Neuronal stem cell (in vitro differentiated cells): ENCODE measurements at regions not wholly inside any gene's neighbourhood (a gene's known extent, or its start where the extent isn't known, plus 50 kb on each side); places are given as distances from the start of the nearest gene placed in this dataset.

Experiments used
- DNase-seq: peaks from one replicate; pipeline ENCODE4 v3.0.0-alpha.2; 2013; ENCODE audit warnings: low spot score
- H2AFZ ChIP-seq: one replicate; pipeline ENCODE4 v1.6.1; 2013; ENCODE audit warnings: mild to moderate bottlenecking, low read length, inconsistent platforms
- H2AK5ac ChIP-seq: 2 replicates; pipeline ENCODE4 v1.6.1; 2013; ENCODE audit warnings: low read depth, mild to moderate bottlenecking, inconsistent platforms, low read length, moderate library complexity, mixed read lengths
- H2BK120ac ChIP-seq: 2 replicates; pipeline ENCODE4 v1.6.1; 2013; ENCODE audit warnings: low read depth, mild to moderate bottlenecking, inconsistent platforms, low read length, moderate library complexity, mixed read lengths
- H2BK12ac ChIP-seq: one replicate; pipeline ENCODE4 v1.6.1; 2013; ENCODE audit warnings: low read length, inconsistent platforms
- H2BK15ac ChIP-seq: 2 replicates; pipeline ENCODE4 v1.6.1; 2013; ENCODE audit warnings: mild to moderate bottlenecking, low read length, inconsistent platforms, mixed read lengths
- H2BK5ac ChIP-seq: one replicate; pipeline ENCODE4 v1.6.1; 2013; ENCODE audit warnings: inconsistent platforms, mild to moderate bottlenecking, low read length, moderate library complexity
- H3K14ac ChIP-seq: one replicate; pipeline ENCODE4 v1.6.1; 2013; ENCODE audit warnings: low read length, inconsistent platforms
- H3K18ac ChIP-seq: 2 replicates; pipeline ENCODE4 v1.6.1; 2013; ENCODE audit warnings: low read length, inconsistent platforms
- H3K23ac ChIP-seq: 2 replicates; pipeline ENCODE4 v1.6.1; 2013; ENCODE audit warnings: low read depth, mild to moderate bottlenecking, mixed read lengths, low read length, inconsistent platforms; ENCODE audit not compliant: poor library complexity
- H3K27ac ChIP-seq: replicated peaks from 3 replicates; pipeline ENCODE4 v1.5.1; 2013; ENCODE audit warnings: low read length, inconsistent platforms
- H3K27me3 ChIP-seq, 3 experiments: 2 replicates each; pipeline ENCODE4 v1.6.1; 2013; ENCODE audit warnings: low read length in 3 of 3, mild to moderate bottlenecking in 2 of 3, inconsistent platforms in 1 of 3, low read depth in 1 of 3, mixed read lengths in 1 of 3, moderate library complexity in 1 of 3; ENCODE audit not compliant: control insufficient read depth in 3 of 3, insufficient read depth in 3 of 3
- H3K36me3 ChIP-seq, 2 donors: replicated peaks in 1 of 2; 2 replicates each; pipeline ENCODE4 v1.6.1; 2013; ENCODE audit warnings: low read length in 2 of 2; ENCODE audit not compliant: control insufficient read depth in 2 of 2, insufficient read depth in 2 of 2
- H3K4ac ChIP-seq: 2 replicates; pipeline ENCODE4 v1.6.1; 2013; ENCODE audit warnings: inconsistent platforms, mild to moderate bottlenecking, low read length, moderate library complexity
- H3K4me1 ChIP-seq, 2 donors: 1 replicate in 1 of 2; 2 replicates in 1 of 2; pipeline ENCODE4 v1.6.1; 2013; ENCODE audit warnings: low read length in 2 of 2, low read depth in 1 of 2; ENCODE audit not compliant: control insufficient read depth in 2 of 2, insufficient read depth in 1 of 2
- H3K4me2 ChIP-seq: one replicate; pipeline ENCODE4 v1.6.1; 2013; ENCODE audit warnings: mild to moderate bottlenecking, low read length, inconsistent platforms; ENCODE audit not compliant: insufficient read depth, poor library complexity, severe bottlenecking
- H3K4me3 ChIP-seq, 2 donors: 2 replicates each; pipeline ENCODE4 v1.5.1; 2013; ENCODE audit warnings: low read length in 2 of 2, mild to moderate bottlenecking in 2 of 2, inconsistent platforms in 1 of 2, moderate library complexity in 1 of 2
- H3K79me1 ChIP-seq: one replicate; pipeline ENCODE4 v1.6.1; 2013; ENCODE audit warnings: low read depth, mild to moderate bottlenecking, inconsistent platforms, low read length, moderate library complexity
- H3K9ac ChIP-seq: one replicate; pipeline ENCODE4 v1.6.1; 2013; ENCODE audit warnings: mild to moderate bottlenecking, low read depth, low read length, inconsistent platforms; ENCODE audit not compliant: poor library complexity
- H3K9me3 ChIP-seq, 2 donors: replicated peaks in 1 of 2; 2 replicates each; pipeline versions ENCODE3 to v1.6.1; 2013; ENCODE audit warnings: low read length in 2 of 2, mild to moderate bottlenecking in 2 of 2, inconsistent platforms in 1 of 2, low read depth in 1 of 2, mixed read lengths in 1 of 2, moderate library complexity in 1 of 2; ENCODE audit not compliant: control insufficient read depth in 2 of 2, insufficient read depth in 1 of 2
- H4K8ac ChIP-seq: one replicate; pipeline ENCODE4 v1.6.1; 2013; ENCODE audit warnings: low read depth, mild to moderate bottlenecking, inconsistent platforms, low read length, moderate library complexity
- H4K91ac ChIP-seq: one replicate; pipeline ENCODE4 v1.6.1; 2013; ENCODE audit warnings: low read length, low read depth, mild to moderate bottlenecking, inconsistent platforms; ENCODE audit not compliant: poor library complexity
- WGBS, 2 donors: extraction: QIAGEN DNeasy Blood & Tissue Kit; methylation state at CpG; one replicate each; pipeline ENCODE4 v1.1.7; 2013; ENCODE audit warnings: missing lambda C conversion rate in 2 of 2, mixed read lengths in 1 of 2; ENCODE audit not compliant: insufficient read length in 2 of 2, insufficient replicate concordance in 1 of 2; ENCODE audit errors: extremely low coverage in 2 of 2; 5-methylcytosine and 5-hydroxymethylcytosine counted together

GRCh38 chr7:136064627-136065237 is 87.6 kb upstream of the MTPN start:
- H3K4me3 ChIP-seq = no peak overlapping the region
- no peak overlapping the region for H3K23ac ChIP-seq
- H3K27ac ChIP-seq = no peak overlapping the region
- H3K79me1 ChIP-seq = no peaks in the 10 kb centered on the region
- H2BK12ac ChIP-seq = no peak overlapping the region
- H3K36me3 ChIP-seq = no peaks in the 10 kb centered on the region
- H3K4ac ChIP-seq = no peak overlapping the region
- H3K27me3 ChIP-seq = peaks cover 0 to 5% (median 0%) of the 10 kb centered on the region in 3 experiments
- H2AK5ac ChIP-seq = no peak overlapping the region
- H3K4me1 ChIP-seq = peaks cover 0 to 2% of the 10 kb centered on the region in 2 donors
- no peak overlapping the region for H4K91ac ChIP-seq
- no peaks in the 10 kb centered on the region for H3K9me3 ChIP-seq
- H2BK5ac ChIP-seq = no peak overlapping the region
- no peak overlapping the region for H2BK15ac ChIP-seq
- H3K14ac ChIP-seq = no peak overlapping the region
- H3K9ac ChIP-seq = no peak overlapping the region
- no peak overlapping the region for H3K18ac ChIP-seq
- no peak overlapping the region for H2BK120ac ChIP-seq
- DNase-seq = no peak
- H3K4me2 ChIP-seq = no peak overlapping the region
- H2AFZ ChIP-seq = no peak overlapping the region
- H4K8ac ChIP-seq = no peak overlapping the region

- Histone ChIP-seq H3K79me1 (no peaks in the 10 kb centered on the region), H2BK15ac (no peak overlapping the region), H3K18ac (no peak overlapping the region), H2BK120ac (no peak overlapping the region), H3K36me3 (no peaks in the 10 kb centered on the region), H3K4me1 (peaks cover 0 to 1% of the 10 kb centered on the region in 2 donors), H3K4me3 (no peak overlapping the region), H3K9me3 (no peaks in the 10 kb centered on the region), H2BK12ac (no peak overlapping the region), H3K9ac (no peak overlapping the region), H3K23ac (no peak overlapping the region), H3K4me2 (no peak overlapping the region), H3K14ac (no peak overlapping the region), H4K91ac (no peak overlapping the region), H4K8ac (no peak overlapping the region), H3K4ac (no peak overlapping the region), H2BK5ac (no peak overlapping the region), H2AK5ac (no peak overlapping the region), H3K27me3 (peaks cover 0 to 5% (median 0%) of the 10 kb centered on the region in 3 experiments), H2AFZ (no peak overlapping the region), H3K27ac (no peak overlapping the region)
- no CpG with 5 or more reads among the region's 4 CpGs for WGBS, 2 donors
- no peak for DNase-seq
These were observed 86.9 kb upstream of the MTPN start for GRCh38 chr7:136064081-136064480.

- H3K27me3 ChIP-seq = peaks cover 0 to 5% (median 0%) of the 10 kb centered on the region in 3 experiments
- H3K9me3 ChIP-seq = no peaks in the 10 kb centered on the region
- no peaks in the 10 kb centered on the region for H3K79me1 ChIP-seq
- H3K14ac ChIP-seq = no peak overlapping the region
- WGBS, 2 donors = no CpG with 5 or more reads among the region's 3 CpGs
- H3K9ac ChIP-seq = no peak overlapping the region
- H2BK12ac ChIP-seq = no peak overlapping the region
- H3K23ac ChIP-seq = no peak overlapping the region
- no peak overlapping the region for H3K4ac ChIP-seq
- H4K8ac ChIP-seq = no peak overlapping the region
- no peak for DNase-seq
- H2BK15ac ChIP-seq = no peak overlapping the region
- no peaks in the 10 kb centered on the region for H3K36me3 ChIP-seq
- no peak overlapping the region for H2BK5ac ChIP-seq
- H3K18ac ChIP-seq = no peak overlapping the region
- H2BK120ac ChIP-seq = no peak overlapping the region
- no peak overlapping the region for H2AK5ac ChIP-seq
- no peak overlapping the region for H2AFZ ChIP-seq
- no peak overlapping the region for H3K4me3 ChIP-seq
- H3K4me2 ChIP-seq = no peak overlapping the region
- peaks cover 0 to 4% of the 10 kb centered on the region in 2 donors for H3K4me1 ChIP-seq
- no peak overlapping the region for H4K91ac ChIP-seq
- no peak overlapping the region for H3K27ac ChIP-seq
These were observed 86.1 kb upstream of the MTPN start for GRCh38 chr7:136063326-136063666.

GRCh38 chr7:136062625-136063325 is 85.6 kb upstream of the MTPN start:
- H3K27ac ChIP-seq = no peak overlapping the region

More at GRCh38 chr7:136062625-136063325, 85.6 kb upstream of the MTPN start:
- Histone ChIP-seq H4K91ac (no peak overlapping the region), H3K23ac (no peak overlapping the region), H3K79me1 (no peaks in the 10 kb centered on the region), H3K4ac (no peak overlapping the region), H3K4me1 (peaks cover 0 to 4% of the 10 kb centered on the region in 2 donors), H2AFZ (no peak overlapping the region), H3K18ac (no peak overlapping the region), H3K9me3 (no peaks in the 10 kb centered on the region), H2BK15ac (no peak overlapping the region), H3K14ac (no peak overlapping the region), H2BK120ac (no peak overlapping the region), H4K8ac (no peak overlapping the region), H3K27me3 (peaks cover 0 to 5% (median 0%) of the 10 kb centered on the region in 3 experiments), H2AK5ac (no peak overlapping the region), H3K4me3 (no peak overlapping the region), H2BK5ac (no peak overlapping the region), H3K36me3 (no peaks in the 10 kb centered on the region), H2BK12ac (no peak overlapping the region), H3K9ac (no peak overlapping the region), H3K4me2 (no peak overlapping the region)
- no CpG with 5 or more reads among the region's 4 CpGs for WGBS, 2 donors
- DNase-seq = no peak
